IMR-90 (cell line): ENCODE measurements at regions not wholly inside any gene's neighbourhood (a gene's known extent, or its start where the extent isn't known, plus 50 kb on each side); places are given as distances from the start of the nearest gene placed in this dataset.
A peak's percentile ranks its signal among the peaks of the same experiment; 100 is the strongest.

Experiments
- ATAC-seq: fragments of 200-7000 bp; cut with Tn5 transposase; 2 replicates; pipeline ENCODE4 v1.9.1; 2020; ENCODE audit warnings: low read depth, mild to moderate bottlenecking, moderate library complexity
- BruUV-seq: library from RNA; stranded (reverse); fragments of 400-500 nt; replicated peaks from 2 replicates; lab custom pipeline; 2021; lab: Mats Ljungman, UMichigan
- CTCF ChIA-PET: fragments of 300-600 bp; formaldehyde crosslinking; extraction: SDS; loops from one replicate; lab custom pipeline; 2021; ENCODE audit warnings: antibody characterized with exemption; lab: Yijun Ruan, JAX
- POLR2A ChIA-PET: fragments of 300-600 bp; sonication (Branson Sonifier 250); formaldehyde crosslinking; loops from one replicate; lab custom pipeline; 2022; ENCODE audit warnings: antibody characterized with exemption; ENCODE audit not compliant: unreplicated experiment; lab: Charles Lee
- DNase-seq: peaks from one replicate; pipeline ENCODE4 v3.0.0; 2013
- H2AFZ ChIP-seq: replicated peaks from 2 replicates; pipeline ENCODE3; 2013; ENCODE audit warnings: low read length, mild to moderate bottlenecking; ENCODE audit not compliant: poor library complexity
- H2AK5ac ChIP-seq: 2 replicates; pipeline ENCODE4 v1.6.1; 2013; ENCODE audit warnings: low read depth, low read length, inconsistent platforms
- H2AK9ac ChIP-seq: replicated peaks from 2 replicates; pipeline ENCODE3; 2013; ENCODE audit warnings: mild to moderate bottlenecking, low read depth, low read length, moderate library complexity; ENCODE audit not compliant: poor library complexity
- H2BK120ac ChIP-seq: 2 replicates; pipeline ENCODE4 v1.6.1; 2013; ENCODE audit warnings: low read depth, low read length, inconsistent platforms
- H2BK15ac ChIP-seq: 3 replicates; pipeline ENCODE4 v1.6.1; 2013; ENCODE audit warnings: low read depth, low read length, inconsistent platforms
- H2BK20ac ChIP-seq: 2 replicates; pipeline ENCODE4 v1.6.1; 2013; ENCODE audit warnings: low read depth, mild to moderate bottlenecking, inconsistent platforms, low read length, moderate library complexity
- H2BK5ac ChIP-seq: 2 replicates; pipeline ENCODE4 v1.6.1; 2013; ENCODE audit warnings: mild to moderate bottlenecking, low read depth, low read length, inconsistent platforms; ENCODE audit not compliant: poor library complexity, severe bottlenecking
- H3K14ac ChIP-seq: replicated peaks from 2 replicates; pipeline ENCODE4 v1.6.1; 2013; ENCODE audit warnings: low read depth, low read length, inconsistent platforms
- H3K18ac ChIP-seq: 2 replicates; pipeline ENCODE4 v1.6.1; 2013; ENCODE audit warnings: low read depth, low read length, control low read depth
- H3K23ac ChIP-seq: 2 replicates; pipeline ENCODE4 v1.6.1; 2013; ENCODE audit warnings: low read depth, low read length, inconsistent platforms
- H3K27ac ChIP-seq: 2 replicates; pipeline ENCODE4 v1.5.1; 2013; ENCODE audit warnings: mild to moderate bottlenecking, control low read depth, low read length; ENCODE audit not compliant: insufficient read depth
- H3K27me3 ChIP-seq: 2 replicates; pipeline ENCODE4 v1.6.1; 2013; ENCODE audit warnings: low read length; ENCODE audit not compliant: control insufficient read depth, insufficient read depth
- H3K36me3 ChIP-seq: 2 replicates; pipeline ENCODE4 v1.6.1; 2013; ENCODE audit warnings: low read length, mixed read lengths; ENCODE audit not compliant: control insufficient read depth, insufficient read depth
- H3K4ac ChIP-seq: 2 replicates; pipeline ENCODE4 v1.6.1; 2013; ENCODE audit warnings: low read depth, low read length, inconsistent platforms
- H3K4me1 ChIP-seq: 2 replicates; pipeline ENCODE4 v1.6.1; 2013; ENCODE audit warnings: low read length, mixed read lengths; ENCODE audit not compliant: control insufficient read depth, insufficient read depth
- H3K4me2 ChIP-seq: 2 replicates; pipeline ENCODE4 v1.6.1; 2013; ENCODE audit warnings: low read depth, mild to moderate bottlenecking, control low read depth, low read length, moderate library complexity
- H3K4me3 ChIP-seq: 2 replicates; pipeline ENCODE4 v1.5.1; 2013; ENCODE audit warnings: low read depth, mild to moderate bottlenecking, control low read depth, low read length, moderate library complexity; ENCODE audit not compliant: insufficient read depth
- H3K56ac ChIP-seq: 2 replicates; pipeline ENCODE4 v1.6.1; 2013; ENCODE audit warnings: low read length, inconsistent platforms; ENCODE audit not compliant: insufficient read depth; ENCODE audit errors: extremely low read depth
- H3K79me1 ChIP-seq, 2 experiments: 2 replicates each; pipeline ENCODE4 v1.6.1; 2013; ENCODE audit warnings: low read length in 2 of 2, inconsistent platforms in 1 of 2, low read depth in 1 of 2
- H3K9ac ChIP-seq: 2 replicates; pipeline ENCODE4 v1.6.1; 2013; ENCODE audit warnings: low read depth, low read length, control low read depth
- H3K9me1 ChIP-seq: 2 replicates; pipeline ENCODE4 v1.6.1; 2013; ENCODE audit warnings: low read length, inconsistent platforms; ENCODE audit not compliant: insufficient read depth
- H3K9me3 ChIP-seq: 2 replicates; pipeline ENCODE4 v1.6.1; 2013; ENCODE audit warnings: low read length; ENCODE audit not compliant: control insufficient read depth, insufficient read depth
- H4K20me1 ChIP-seq: 2 replicates; pipeline ENCODE4 v1.6.1; 2013; ENCODE audit warnings: low read length, inconsistent platforms; ENCODE audit not compliant: insufficient read depth
- H4K5ac ChIP-seq: 2 replicates; pipeline ENCODE4 v1.6.1; 2013; ENCODE audit warnings: mild to moderate bottlenecking, low read depth, low read length, control low read depth
- H4K8ac ChIP-seq, 2 experiments: 2 replicates each; pipeline ENCODE4 v1.6.1; 2013; ENCODE audit warnings: low read depth in 2 of 2, low read length in 2 of 2, control low read depth in 1 of 2, inconsistent platforms in 1 of 2
- H4K91ac ChIP-seq: 2 replicates; pipeline ENCODE4 v1.6.1; 2013; ENCODE audit warnings: low read depth, low read length, inconsistent platforms; ENCODE audit not compliant: insufficient read depth
- CEBPB ChIP-seq: IDR thresholded peaks from 2 replicates; pipeline ENCODE4 v1.6.1; 2012; ENCODE audit warnings: low read depth, low read length, improper control_type of control experiment
- CHD1 ChIP-seq: IDR thresholded peaks from 2 replicates; pipeline ENCODE4 v1.6.1; 2012; ENCODE audit warnings: low read depth, low read length, improper control_type of control experiment
- MAFK ChIP-seq: IDR thresholded peaks from 2 replicates; pipeline ENCODE4 v1.6.1; 2012; ENCODE audit warnings: low read depth, low read length, improper control_type of control experiment
- WGBS, 2 experiments: methylation state at CpG; one replicate each; pipeline versions ENCODE4 v1.1.5 to v1.1.7; 2013; ENCODE audit warnings: missing lambda C conversion rate in 2 of 2; ENCODE audit not compliant: insufficient read length in 1 of 2; ENCODE audit errors: extremely low coverage in 2 of 2; 5-methylcytosine and 5-hydroxymethylcytosine counted together
- dilution Hi-C: fragments of 300-500 bp; cut with HindIII; formaldehyde crosslinking; loops from one replicate; pipeline ENCODE4 v1.14.3; 2018; ENCODE audit warnings: low sequenced_read_pairs; ENCODE audit not compliant: unreplicated experiment
- in situ Hi-C: fragments of 300-500 bp; cut with MboI; formaldehyde crosslinking; loops from 3 replicates; pipeline ENCODE4 v1.14.3; 2019; ENCODE audit warnings: low sequenced_read_pairs, inconsistent platforms, mixed read lengths
- intact Hi-C: fragments of 100-400 bp; cut with micrococcal nuclease; formaldehyde crosslinking; loops from 2 replicates; pipeline ENCODE4 v1.10.0; 2022
- TF ChIP-seq, protein P1 (sequence below): conservative IDR thresholded peaks from 2 replicates; pipeline ENCODE4 v1.5.1; 2012; ENCODE audit warnings: mild to moderate bottlenecking, low read depth, low read length, improper control_type of control experiment

DNA sequence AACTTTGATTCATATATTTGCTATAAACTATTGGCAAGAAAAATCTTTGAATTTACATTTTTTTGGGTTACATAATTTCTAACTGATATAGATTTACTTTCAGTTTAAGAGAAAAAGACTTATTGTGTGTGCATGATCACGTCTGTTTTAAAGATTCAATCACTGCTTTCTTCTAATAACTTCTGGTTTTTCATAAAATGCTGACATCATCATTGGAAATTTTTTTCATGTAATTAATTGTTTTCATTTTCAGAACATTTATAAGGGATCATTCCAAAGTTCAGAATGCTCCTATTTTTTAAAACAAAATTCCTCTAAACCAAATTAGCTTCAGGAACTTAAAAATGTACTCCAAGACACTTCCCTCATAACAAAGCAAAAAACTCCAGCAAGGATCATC, 500.7 kb upstream of the GBE1 start:
- no peaks in the 10 kb centered on the region for H3K27me3 ChIP-seq
- H4K8ac ChIP-seq = no peak overlapping the region
- H3K18ac ChIP-seq = no peak overlapping the region
- H4K5ac ChIP-seq = no peak overlapping the region
- DNase-seq (no peak), ATAC-seq (no peak)
- no peak overlapping the region for H3K4me3 ChIP-seq
- no TSS peak for BruUV-seq
- H3K27ac ChIP-seq = no peak overlapping the region
- H3K14ac ChIP-seq = no peak overlapping the region
- H3K36me3 ChIP-seq = no peaks in the 10 kb centered on the region
- no peaks in the 10 kb centered on the region for H3K4me1 ChIP-seq
- H3K9ac ChIP-seq = no peak overlapping the region
- H2BK20ac ChIP-seq = no peak overlapping the region
- dilution Hi-C loops = no loop called here
- no peak overlapping the region for H2AK9ac ChIP-seq
- no peak overlapping the region for H3K4ac ChIP-seq
- H4K91ac ChIP-seq = no peak overlapping the region
- H2AFZ ChIP-seq = no peak overlapping the region
- no peaks in the 10 kb centered on the region for H3K79me1 ChIP-seq
- H4K20me1 ChIP-seq = no peaks in the 10 kb centered on the region
- no peaks in the 10 kb centered on the region for H3K9me1 ChIP-seq
- H2BK15ac ChIP-seq = no peak overlapping the region
- ChIA-PET POLR2A (no interaction called here), CTCF (no interaction called here)
- in situ Hi-C loops = no loop called here
- TF ChIP-seq CHD1 = no peak
- peak; percentile 83 for TF ChIP-seq MAFK
- TF ChIP-seq, protein P1, sequence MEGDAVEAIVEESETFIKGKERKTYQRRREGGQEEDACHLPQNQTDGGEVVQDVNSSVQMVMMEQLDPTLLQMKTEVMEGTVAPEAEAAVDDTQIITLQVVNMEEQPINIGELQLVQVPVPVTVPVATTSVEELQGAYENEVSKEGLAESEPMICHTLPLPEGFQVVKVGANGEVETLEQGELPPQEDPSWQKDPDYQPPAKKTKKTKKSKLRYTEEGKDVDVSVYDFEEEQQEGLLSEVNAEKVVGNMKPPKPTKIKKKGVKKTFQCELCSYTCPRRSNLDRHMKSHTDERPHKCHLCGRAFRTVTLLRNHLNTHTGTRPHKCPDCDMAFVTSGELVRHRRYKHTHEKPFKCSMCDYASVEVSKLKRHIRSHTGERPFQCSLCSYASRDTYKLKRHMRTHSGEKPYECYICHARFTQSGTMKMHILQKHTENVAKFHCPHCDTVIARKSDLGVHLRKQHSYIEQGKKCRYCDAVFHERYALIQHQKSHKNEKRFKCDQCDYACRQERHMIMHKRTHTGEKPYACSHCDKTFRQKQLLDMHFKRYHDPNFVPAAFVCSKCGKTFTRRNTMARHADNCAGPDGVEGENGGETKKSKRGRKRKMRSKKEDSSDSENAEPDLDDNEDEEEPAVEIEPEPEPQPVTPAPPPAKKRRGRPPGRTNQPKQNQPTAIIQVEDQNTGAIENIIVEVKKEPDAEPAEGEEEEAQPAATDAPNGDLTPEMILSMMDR = no peak
- no peak for TF ChIP-seq CEBPB
- WGBS, 2 experiments = no CpG with 5 or more reads among the region's 1 CpG
- intact Hi-C loops = no loop called here
- no peak overlapping the region for H3K23ac ChIP-seq
- H2BK5ac ChIP-seq = no peak overlapping the region
- H3K56ac ChIP-seq = no peak overlapping the region
- H3K4me2 ChIP-seq = no peak overlapping the region
- H2BK120ac ChIP-seq = no peak overlapping the region
- H2AK5ac ChIP-seq = no peak overlapping the region
- no peaks in the 10 kb centered on the region for H3K9me3 ChIP-seq
